Superior temporal gyrus (tissue), 1 donor: ENCODE measurements at regions not wholly inside any gene's neighbourhood (a gene's known extent, or its start where the extent isn't known, plus 50 kb on each side); places are given as distances from the start of the nearest gene placed in this dataset.

ENCODE experiments used
- DNase-seq: peaks from one replicate; pipeline ENCODE4 v3.0.0-alpha.2; 2016; ENCODE audit errors: extremely low spot score

DNA sequence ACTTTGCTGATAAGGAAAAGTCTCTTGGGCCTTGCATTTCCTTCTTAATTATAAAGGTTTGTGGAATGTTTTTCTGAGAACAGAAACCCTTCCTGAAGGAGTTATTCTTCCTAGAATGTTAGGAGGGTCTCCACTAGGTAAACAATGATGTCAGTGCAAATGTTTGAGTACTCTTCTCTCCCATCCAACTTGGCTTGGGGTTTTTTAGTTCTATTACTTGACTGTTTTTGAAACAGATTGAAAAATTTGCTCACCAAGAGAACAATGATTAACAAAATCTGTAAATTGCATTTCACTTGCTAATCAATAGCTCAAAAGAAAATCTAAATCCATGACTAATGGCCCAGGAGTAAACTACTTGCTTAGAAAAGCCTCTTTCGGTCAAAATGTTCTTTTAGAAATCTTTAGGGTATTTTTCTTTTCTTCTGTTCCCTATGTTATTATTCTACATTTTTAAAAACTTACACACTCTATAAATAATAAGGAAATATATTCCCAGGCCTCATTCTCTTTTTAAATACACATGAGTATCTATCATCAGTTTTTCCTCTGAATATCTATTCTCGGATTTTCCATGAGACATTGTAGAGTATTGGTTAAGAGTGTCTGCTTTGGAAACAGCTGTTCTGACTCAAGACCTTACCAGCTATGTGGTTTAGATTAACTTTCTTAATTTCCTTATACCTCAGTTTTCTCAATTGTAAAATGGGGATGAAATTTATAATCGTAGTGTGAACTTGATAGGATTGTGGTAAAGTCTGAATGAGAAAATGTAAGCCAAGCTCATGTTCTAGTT is 234.2 kb upstream of the CITED2 start:
- DNase-seq: no peak

DNA sequence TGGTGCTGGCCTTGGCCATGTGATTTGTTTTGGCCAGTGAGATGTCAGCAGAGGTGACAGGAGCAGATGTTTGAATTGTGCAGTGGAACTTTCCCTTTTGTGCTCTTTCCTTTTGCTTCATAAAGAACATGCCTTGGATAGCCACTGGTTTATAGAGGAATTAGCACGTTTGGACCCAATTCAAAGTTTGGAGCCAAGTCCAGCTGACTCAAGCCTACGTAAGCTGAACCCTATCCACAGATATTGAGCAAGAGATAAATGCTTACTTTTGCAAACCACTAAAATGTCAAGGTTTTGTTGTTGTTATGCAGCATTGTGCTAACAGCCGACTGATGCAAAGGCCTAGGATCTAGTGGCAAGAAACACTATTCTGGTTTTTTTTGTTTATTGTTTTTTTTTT is 230.9 kb upstream of the CITED2 start:
- DNase-seq: no peak

DNA sequence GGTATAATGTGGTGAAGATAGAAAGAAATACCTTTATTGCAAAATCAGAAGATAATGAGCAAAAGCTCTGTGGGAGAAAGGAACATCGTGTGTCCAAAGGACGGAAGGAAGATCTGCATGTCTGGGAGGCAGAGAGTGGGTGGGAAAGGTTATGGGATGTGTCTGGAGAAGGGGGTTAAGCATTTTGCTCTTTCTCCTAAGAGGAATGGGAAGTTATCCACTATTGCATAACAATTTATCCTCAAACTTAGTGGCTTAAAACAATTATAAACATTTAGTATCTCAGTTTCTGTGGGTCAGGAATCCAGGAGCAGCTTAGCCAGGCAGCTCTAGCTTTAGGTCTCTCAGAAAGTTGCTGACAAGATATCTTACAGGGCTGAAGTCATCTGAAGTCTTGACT is 229.1 kb upstream of the CITED2 start:
- DNase-seq: no peak

DNA sequence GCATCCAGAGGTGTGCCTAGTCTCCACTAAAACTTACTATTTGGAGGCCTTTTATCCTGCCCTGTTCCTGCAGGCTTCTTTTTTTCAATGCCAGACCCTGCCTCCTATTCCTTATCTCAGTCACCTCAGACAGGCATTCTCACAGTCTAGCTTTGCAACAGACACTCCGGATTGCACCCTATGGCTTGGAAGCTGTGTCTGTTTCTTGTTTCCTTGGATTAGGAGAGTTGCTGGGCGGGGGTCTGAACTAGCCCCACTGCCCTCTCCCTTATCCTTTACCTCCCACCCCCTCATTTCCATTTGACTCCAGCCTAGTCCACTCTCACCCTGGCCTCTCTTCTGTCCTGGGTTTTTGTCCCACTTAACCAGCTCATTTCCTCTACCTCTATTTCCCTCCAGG is 228.1 kb upstream of the CITED2 start:
- no peak for DNase-seq

DNA sequence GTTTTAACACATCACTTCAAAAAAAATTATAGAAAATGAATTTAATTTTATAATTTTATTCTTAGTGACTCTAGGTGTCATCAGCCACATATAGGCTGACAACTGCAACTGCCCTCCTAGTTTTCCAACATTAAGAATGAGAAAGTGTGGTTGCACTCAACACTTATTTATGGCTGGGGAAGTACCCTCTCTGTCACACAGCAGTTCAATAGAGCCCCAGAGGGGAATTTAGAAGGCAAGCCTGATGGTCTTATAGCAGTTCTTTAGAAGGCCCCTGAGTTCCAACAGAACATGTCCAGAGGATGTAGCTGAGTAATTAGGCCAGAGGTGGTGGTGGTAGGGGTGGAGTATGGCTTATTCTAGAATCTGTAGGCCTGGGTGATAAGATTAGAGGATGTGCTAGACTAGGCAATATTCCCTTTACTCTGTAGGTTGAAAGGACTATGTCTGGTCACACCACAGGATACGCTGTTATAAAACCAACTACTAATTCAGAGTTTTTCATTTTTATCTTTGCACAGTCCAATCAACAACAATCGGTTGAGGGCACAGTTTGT is 226.5 kb upstream of the CITED2 start:
- no peak for DNase-seq

DNA sequence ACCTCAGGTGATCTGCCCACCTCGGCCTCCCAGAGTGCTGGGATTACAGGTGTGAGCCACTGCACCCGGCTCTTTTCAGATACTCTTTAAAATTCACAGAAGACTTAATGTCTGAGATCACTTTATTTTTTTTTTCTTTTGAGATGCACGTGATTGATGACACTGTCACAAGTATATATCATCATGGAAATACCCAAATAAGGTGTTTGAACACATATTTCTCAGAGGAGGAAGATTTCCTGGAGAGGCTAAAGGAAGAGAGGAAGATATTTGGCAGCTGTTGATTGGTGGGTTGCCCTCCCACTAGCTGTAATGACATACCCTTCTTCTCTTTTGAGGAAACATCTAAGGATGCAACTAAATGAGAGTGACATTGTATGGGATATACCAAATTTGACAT is 225.9 kb upstream of the CITED2 start:
- DNase-seq: no peak

DNA sequence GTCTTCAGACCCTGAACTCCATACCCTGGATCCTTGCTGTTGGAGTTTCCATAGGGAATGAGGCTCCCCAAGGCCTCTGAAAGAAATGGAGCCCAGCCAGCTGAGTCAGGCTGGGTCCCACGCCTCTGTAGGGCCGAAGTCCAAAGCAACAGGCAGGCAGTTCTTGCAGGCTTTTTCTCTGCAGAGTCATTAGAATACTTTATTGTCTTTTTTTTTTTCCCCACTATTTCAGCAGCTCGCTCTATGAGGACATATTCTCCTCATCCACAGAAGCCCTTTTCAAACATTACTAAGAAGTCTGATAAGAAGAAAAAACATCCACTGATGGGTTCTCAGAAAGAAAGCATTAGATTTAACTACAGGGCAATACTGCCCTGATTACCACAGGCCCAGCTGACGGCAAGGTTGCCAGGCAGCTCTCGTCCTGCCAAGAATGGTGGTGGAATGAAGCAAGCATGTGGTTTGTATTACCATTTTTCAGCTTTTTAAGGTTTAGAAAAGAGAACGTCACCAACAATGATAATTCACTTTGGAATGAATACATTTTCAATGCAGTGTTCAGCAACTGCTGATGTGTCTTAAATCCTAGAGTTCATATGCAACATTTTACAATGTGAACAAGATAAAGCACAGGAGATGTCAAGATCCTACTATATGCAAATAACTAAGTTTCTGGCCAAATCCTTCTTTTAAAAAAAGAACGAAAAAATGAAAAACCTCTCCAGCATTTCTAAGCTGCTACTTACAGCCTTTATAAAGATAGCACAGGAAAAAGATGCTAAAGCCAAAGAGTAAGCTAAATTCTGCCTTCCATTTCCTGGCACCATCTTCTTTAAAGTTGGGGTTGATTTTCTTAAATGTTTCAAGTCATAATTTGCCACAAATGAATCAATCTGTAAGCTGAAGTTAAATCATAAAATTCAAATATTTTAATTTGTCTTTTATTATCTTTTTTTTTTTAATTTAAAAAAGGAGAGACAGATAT is 223.6 kb upstream of the CITED2 start:
- peak; percentile 68 for DNase-seq

DNA sequence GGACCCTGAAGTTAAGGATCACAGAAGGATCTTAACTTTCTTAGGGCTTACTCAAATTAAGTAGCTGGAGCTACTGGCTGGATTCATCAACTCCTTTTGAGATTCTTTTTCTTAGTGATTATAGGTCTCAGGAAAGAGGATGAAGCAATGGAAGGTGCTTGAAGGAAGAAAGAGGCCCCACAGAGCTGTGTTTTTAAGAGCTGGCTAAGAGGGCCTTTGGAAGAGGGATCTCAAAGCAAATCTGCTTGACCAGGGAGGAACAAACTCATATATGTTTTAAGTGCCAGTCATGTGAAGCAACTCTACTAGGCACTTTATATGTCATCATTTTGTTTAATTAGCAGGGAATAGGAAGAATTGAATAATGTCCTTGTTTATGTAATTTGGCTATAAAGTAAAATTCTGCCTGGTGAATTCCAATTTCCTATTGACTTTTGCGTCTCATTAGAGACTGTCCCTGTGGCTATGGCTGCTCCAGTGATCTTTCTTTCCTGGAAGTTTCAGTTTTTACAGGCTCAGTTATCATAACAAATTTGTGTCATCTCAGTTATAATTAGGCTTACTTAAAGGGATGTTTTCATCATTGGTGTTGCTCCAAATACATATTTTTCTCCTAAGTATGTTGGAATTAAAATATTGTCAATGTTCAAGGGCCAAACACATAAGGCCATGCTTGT is 222.8 kb upstream of the CITED2 start:
- DNase-seq: no peak

DNA sequence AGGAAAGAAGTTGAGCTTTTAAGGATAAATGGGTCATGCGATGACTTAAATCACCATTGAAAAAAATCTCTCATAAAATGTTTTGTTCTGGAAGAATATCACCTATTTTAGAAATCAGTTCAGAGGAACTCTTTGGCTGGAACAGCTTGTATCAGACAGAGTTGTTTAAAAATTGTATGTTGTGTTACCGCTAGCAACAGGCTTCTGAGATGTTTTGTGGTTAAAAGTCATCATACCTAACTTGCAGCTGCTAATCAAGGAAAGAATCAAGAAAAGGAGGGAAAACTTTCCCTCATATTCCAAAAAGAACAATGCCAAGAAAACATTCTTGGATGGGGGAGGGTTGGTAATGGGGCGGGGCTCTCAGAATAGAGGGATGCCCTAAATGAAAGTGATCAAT is 220.7 kb upstream of the CITED2 start:
- no peak for DNase-seq

DNA sequence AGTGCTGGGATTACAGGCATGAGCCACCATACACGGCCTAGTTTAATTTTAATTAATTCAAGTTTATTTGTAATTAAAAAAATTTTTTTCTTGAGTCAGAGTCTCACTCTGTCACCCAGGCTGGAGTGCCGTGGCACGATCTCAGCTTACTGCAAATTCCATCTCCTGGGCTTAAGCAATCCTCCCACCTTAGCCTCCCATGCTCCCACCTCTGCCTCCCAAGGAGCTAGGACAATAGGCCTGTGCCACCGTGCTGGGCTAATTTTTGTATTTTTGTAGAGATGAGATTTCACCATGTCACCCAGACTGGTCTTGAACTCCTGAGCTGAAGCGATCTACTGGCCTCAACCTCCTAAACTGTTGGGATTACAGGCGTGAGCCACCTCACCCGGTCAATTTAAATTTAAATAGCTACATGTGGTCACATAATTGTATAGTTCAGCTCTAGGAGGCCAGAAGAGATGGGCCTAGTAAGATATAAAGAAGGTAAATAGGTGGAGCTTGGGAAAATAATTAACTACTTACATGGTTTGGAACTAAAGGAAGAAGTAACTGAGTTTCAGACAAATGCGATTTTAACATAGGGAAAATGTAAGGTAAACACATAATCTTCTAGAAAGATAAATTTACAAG is 220.0 kb upstream of the CITED2 start:
- DNase-seq: no peak

DNA sequence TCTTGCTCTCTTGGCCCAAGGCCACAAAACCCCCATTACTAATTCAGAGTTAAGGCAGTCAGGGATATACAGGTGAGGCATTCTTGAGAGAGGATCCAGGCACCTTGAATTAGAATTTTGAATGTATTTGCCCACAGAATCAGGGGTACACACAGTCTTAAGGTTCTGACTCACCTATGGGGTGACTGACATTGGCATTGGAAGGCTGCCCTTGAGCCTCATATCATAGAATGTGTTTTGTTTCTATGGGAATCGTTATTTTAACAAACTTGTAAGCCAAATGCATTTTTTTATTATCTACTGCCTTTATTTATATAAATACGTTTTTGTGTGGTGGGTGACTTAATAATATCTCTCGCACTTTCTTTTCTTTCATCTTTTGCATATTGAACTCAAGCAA is 218.6 kb upstream of the CITED2 start:
- no peak for DNase-seq

DNA sequence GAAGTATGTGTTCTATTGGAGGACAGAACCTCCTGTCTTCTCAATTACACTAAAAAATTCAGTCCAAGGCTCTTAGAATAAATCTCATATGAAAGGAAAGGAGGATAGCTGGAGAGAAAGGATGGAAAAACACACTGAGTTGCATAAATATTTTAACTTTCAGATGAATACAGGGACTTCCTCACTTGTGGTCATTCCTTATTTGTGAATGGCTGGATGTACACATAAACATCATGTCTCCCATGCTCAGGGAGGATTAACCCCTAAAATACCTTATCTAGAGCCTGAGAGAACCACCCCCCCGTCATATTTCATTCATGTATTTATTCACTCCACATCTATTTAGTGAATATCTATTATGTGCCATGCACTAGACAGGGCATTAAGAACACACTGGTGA is 217.6 kb upstream of the CITED2 start:
- DNase-seq: no peak

DNA sequence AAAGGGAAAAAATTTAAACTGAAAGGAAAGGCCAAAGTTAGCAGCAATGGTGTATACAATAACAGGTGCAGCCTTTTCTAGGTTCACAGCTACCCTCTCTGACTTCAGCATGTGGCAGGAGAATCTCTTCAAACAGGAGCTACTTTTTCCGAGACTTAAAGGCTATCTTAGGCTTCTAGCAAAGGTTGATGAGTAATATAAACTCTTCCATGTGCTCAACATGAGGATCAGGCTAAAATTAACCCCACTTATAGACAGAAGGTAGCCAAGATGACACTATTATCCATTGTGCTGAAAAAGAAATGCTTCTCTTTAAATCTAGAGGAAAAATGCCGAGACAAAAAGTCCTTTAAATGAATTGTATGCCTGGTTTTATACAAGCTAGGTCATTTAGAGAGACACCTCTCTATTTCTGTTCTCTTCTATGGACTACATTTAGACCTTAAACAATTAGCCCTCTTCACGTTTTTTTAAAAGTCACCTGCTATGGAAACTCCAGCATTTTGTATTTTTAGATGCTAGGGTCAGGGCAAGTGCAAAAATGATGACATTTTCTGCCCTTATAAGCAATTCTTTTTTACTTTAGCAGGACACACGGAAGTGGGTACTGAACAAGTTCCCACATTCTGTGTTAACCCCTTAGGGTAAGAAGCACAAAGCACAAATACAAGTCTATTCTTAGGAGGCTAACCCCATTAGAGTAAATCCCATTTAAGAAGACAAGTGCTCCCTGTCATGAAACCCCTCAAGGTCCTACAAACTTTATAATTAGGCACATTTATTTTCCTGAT is 216.8 kb upstream of the CITED2 start:
- DNase-seq: peak; percentile 49

DNA sequence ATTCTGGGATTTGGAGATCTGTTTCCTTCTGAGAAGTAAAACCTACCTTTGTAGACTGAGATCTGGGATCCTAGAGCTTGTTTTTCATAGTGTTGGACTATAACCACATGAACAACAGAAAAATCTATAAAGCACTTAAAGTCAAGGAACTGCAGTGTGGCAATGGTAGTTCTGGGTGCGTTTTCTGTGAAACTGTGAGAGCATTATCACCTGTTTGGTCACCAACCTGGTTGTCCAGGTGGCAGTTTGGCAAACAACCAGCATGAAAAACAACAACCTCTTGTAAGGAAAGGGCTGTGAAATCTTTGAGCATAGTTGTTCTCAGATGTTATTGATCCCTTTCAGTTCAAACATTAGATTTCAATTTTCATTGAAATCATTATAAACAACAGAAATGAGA is 215.8 kb upstream of the CITED2 start:
- DNase-seq: no peak

DNA sequence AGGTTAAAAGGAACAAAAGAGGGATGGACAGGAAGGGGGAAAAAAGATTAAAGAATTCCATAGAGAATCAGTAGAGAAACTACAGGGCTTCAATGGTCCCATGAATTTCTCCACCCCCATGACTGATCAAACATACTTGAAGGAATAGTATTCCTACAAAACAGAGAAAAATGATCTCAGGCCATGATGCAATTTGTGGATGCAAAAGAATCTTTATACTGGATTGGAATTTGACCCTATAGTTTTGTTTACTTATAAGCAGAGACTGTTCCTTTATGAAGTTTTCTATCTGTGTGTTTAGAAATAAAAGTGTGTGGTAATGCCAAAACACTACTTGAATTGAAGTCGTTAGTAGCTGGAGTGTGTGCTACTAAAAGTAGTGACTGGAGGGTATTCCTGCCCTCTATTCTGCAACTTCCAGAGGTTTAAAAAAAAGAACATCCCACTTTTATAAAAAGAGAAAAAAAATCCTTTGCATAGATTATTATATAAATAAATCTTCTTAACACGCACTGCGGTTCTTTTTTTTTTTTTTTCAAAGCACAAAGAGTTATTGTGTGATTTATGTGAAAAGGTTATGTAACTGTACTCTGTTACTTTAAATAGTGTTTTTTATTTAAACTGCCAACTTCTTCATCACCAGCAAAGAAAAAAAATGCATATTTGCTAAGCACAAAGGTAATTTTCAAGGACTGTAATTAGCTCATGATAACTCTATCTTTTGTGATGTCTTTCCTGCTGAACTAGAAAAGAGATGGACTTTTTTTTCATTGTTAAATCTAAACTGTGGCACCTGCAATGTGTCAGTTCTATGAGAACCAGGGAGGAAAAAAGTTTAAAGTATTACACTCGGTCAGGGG is 214.5 kb upstream of the CITED2 start:
- DNase-seq: peak; percentile 64

DNA sequence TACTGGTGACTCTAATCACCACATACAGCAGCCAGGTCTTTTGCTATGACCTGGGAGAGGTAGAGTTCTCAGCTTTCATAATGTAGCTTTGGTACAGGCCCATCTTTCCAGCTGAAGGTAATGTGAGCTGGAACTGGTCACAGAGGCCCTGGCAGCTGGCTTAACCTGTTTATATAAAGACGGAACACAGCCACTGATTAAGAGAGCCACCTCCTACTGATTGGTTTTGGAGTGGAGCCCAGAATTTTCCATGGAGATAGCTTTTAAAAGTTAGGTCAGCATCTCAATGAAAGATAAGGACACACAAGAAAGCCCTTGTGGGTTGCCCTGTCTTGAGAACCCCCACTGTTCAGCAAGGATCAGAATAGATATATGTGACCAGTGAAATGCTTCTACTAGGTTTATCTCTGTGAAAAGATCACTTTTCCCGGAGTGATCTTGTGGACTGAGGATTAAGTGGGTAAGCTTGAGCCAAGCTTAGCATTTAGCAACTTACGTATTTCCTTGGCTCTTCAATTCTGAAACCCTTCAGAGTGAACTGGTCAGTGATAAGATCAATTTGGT is 213.7 kb upstream of the CITED2 start:
- no peak for DNase-seq

DNA sequence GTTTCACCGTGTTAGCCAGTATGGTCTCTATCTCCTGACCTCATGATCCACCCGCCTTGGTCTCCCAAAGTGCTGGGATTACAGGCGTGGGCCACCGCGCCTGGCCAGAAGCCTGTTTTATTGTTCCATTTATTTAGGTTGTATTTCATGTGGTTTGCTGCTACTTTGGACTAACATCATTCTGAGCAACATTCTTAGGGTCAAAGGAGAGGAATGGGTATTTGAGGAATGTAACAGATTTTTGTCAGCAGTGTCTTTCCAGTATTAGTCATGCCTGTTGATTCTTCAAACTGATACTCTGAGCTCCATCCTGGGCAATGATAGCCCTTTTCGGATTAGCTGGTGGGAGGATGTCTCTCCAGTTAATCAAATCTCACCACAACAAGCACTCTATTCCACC is 213.0 kb upstream of the CITED2 start:
- DNase-seq: no peak

DNA sequence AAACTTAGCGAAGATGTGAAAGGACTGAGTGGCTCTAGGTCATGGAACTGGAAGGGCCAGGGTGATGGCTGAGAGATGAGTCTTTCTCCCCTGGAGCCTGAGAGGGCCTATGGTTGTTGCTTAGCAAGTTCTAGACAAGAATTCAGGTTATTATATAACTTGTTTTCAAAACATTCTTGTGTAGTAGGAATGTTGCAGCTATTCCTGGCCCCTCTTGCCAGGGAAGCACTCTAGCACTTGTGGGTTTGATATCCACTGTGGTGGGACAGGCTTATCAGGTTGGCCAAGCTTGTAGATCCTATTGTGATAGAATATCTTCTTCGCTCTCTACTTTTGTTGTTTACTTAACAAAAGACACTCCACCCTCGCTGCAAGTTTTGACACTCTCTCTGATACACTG is 211.8 kb upstream of the CITED2 start:
- no peak for DNase-seq

DNA sequence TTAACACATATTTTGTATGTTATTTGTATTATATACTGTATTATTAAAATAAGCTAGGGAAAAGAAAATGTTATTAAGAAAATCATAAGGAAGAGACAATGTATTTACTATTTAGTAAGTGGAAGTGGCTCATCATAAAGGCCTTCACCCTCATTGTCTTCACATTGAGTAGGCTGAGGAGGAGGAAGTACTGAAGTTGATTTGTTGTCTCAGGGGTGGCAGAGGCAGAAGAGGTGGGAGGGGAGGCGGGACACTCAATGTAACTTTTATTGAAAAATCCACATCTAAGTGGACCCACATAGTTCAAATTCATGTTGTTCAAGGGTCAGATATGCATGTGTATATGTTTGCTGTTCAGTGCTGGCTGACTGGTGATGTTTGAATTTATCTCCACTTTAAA is 210.2 kb upstream of the CITED2 start:
- no peak for DNase-seq
